NCI-H748 (cell line): ENCODE measurements at regions not wholly inside any gene's neighbourhood (a gene's known extent, or its start where the extent isn't known, plus 50 kb on each side); places are given as distances from the start of the nearest gene placed in this dataset.
A peak's percentile ranks its signal among the peaks of the same experiment; 100 is the strongest.

Experiments used
- DNase-seq: peaks from one replicate; lab custom pipeline; 2025; ENCODE audit not compliant: unreplicated experiment; lab: John Stamatoyannopoulos, UW

- peak; percentile 89 for DNase-seq
Observed at GRCh38 chr6:169048185-169048864, 205.3 kb downstream of the THBS2 start.

GRCh38 chr6:169047345-169047744 is 206.3 kb downstream of the THBS2 start:
- no peak for DNase-seq

- DNase-seq = no peak
Observed at GRCh38 chr6:169046483-169047192, 207.0 kb downstream of the THBS2 start.

GRCh38 chr6:169046021-169046420 is 207.6 kb downstream of the THBS2 start:
- no peak for DNase-seq

- DNase-seq = peak; percentile 66
Observed at GRCh38 chr6:169045486-169045885, 208.2 kb downstream of the THBS2 start.

- no peak for DNase-seq
Observed at GRCh38 chr6:169044381-169045230, 209.0 kb downstream of the THBS2 start.

GRCh38 chr6:169042061-169042460 is 211.6 kb downstream of the THBS2 start:
- no peak for DNase-seq

GRCh38 chr6:169041078-169041477 is 212.6 kb downstream of the THBS2 start:
- DNase-seq = no peak

GRCh38 chr6:169038691-169039090 is 215.0 kb downstream of the THBS2 start:
- no peak for DNase-seq

GRCh38 chr6:169035385-169036240 is 218.0 kb downstream of the THBS2 start:
- DNase-seq = no peak

GRCh38 chr6:169034516-169035167 is 219.0 kb downstream of the THBS2 start:
- no peak for DNase-seq

GRCh38 chr6:169029861-169030260 is 223.8 kb downstream of the THBS2 start:
- no peak for DNase-seq

- peak; percentile 17 for DNase-seq
Observed at GRCh38 chr6:169028343-169028742, 225.3 kb downstream of the THBS2 start.

GRCh38 chr6:169026175-169026574 is 227.5 kb downstream of the THBS2 start:
- DNase-seq = peak; percentile 34

- DNase-seq = no peak
Observed at GRCh38 chr6:169024047-169024660, 229.5 kb downstream of the THBS2 start.

- DNase-seq = no peak
Observed at GRCh38 chr6:169023161-169023874, 230.3 kb downstream of the THBS2 start.

- peak; percentile 49 for DNase-seq
Observed at GRCh38 chr6:169022079-169022478, 231.6 kb downstream of the THBS2 start.

GRCh38 chr6:169020821-169021220 is 232.8 kb downstream of the THBS2 start:
- no peak for DNase-seq
